B cell (primary cell): ENCODE measurements at regions not wholly inside any gene's neighbourhood (a gene's known extent, or its start where the extent isn't known, plus 50 kb on each side); places are given as distances from the start of the nearest gene placed in this dataset.

Experiments used
- ATAC-seq: fragments of 200-7000 bp; cut with Tn5 transposase; one replicate; pipeline ENCODE4 v1.10.0; 2021; ENCODE audit warnings: low read depth, mild to moderate bottlenecking, moderate number of reproducible peaks, moderate library complexity
- CTCF ChIA-PET: fragments of 350-600 bp; sonication (Branson Sonifier 250); formaldehyde crosslinking; loops from one replicate; lab custom pipeline; 2021; ENCODE audit warnings: antibody characterized with exemption, inconsistent platforms; lab: Charles Lee
- POLR2A ChIA-PET: fragments of 350-600 bp; sonication (Branson Sonifier 250); formaldehyde crosslinking; loops from one replicate; lab custom pipeline; 2021; ENCODE audit warnings: antibody characterized with exemption; lab: Charles Lee
- DNase-seq: peaks from one replicate; pipeline ENCODE4 v3.0.0; 2013
- H2AFZ ChIP-seq: 2 replicates; pipeline ENCODE4 v1.6.1; 2012; ENCODE audit warnings: mild to moderate bottlenecking, low read depth, low read length; ENCODE audit not compliant: insufficient read depth, poor library complexity, severe bottlenecking
- H3K27ac ChIP-seq, 2 donors: 1 replicate in 1 of 2; 2 replicates in 1 of 2; pipeline ENCODE4 v1.5.1; 2012 to 2013; ENCODE audit warnings: low read length in 2 of 2, mild to moderate bottlenecking in 2 of 2, moderate library complexity in 1 of 2
- H3K27me3 ChIP-seq, 4 experiments: fragments of 200-600 bp in 1 of 4; sonication (generic) in 1 of 4; replicated peaks in 1 of 4; 1 replicate in 2 of 4; 2 replicates in 2 of 4; pipeline versions ENCODE4 v1.6.1 to v1.7.0; 2013 to 2016; ENCODE audit warnings: low read length in 3 of 4, mild to moderate bottlenecking in 2 of 4, mixed read lengths in 1 of 4, moderate library complexity in 1 of 4; ENCODE audit not compliant: insufficient read depth in 4 of 4, control insufficient read depth in 3 of 4; ENCODE audit errors: control extremely low read depth in 1 of 4
- H3K36me3 ChIP-seq, 2 experiments: replicated peaks in 1 of 2; 1 replicate in 1 of 2; 2 replicates in 1 of 2; pipeline versions ENCODE4 v1.6.1 to v1.7.1; 2013; ENCODE audit warnings: low read length in 1 of 2; ENCODE audit not compliant: insufficient read depth in 2 of 2, control insufficient read depth in 1 of 2; ENCODE audit errors: control extremely low read depth in 1 of 2, extremely low read depth in 1 of 2
- H3K4me1 ChIP-seq, 2 donors: fragments of 200-600 bp in 1 of 2; sonication (generic) in 1 of 2; 1 replicate in 1 of 2; 2 replicates in 1 of 2; pipeline versions ENCODE4 v1.5.1 to v1.6.1; 2013 to 2017; ENCODE audit warnings: low read length in 2 of 2; ENCODE audit not compliant: control insufficient read depth in 2 of 2, insufficient read depth in 2 of 2
- H3K4me2 ChIP-seq: replicated peaks from 2 replicates; pipeline ENCODE3; 2012; ENCODE audit warnings: mild to moderate bottlenecking, low read depth, low read length; ENCODE audit not compliant: poor library complexity, severe bottlenecking
- H3K4me3 ChIP-seq, 5 experiments: fragments of 200-600 bp in 1 of 5; sonication (generic) in 1 of 5; 1 replicate in 3 of 5; 2 replicates in 2 of 5; pipeline versions ENCODE4 v1.5.1 to v1.7.0; 2011 to 2016; ENCODE audit warnings: low read length in 4 of 5, mild to moderate bottlenecking in 4 of 5, low read depth in 2 of 5, control low read depth in 1 of 5, moderate library complexity in 1 of 5; ENCODE audit not compliant: insufficient read depth in 1 of 5; ENCODE audit errors: control extremely low read depth in 1 of 5, extremely low read depth in 1 of 5
- H3K79me2 ChIP-seq: fragments of 200-600 bp; sonication (generic); one replicate; pipeline ENCODE4 v1.6.0; 2016; ENCODE audit warnings: low read length; ENCODE audit not compliant: control insufficient read depth, insufficient read depth
- H3K9ac ChIP-seq: fragments of 200-600 bp; sonication (generic); 2 replicates; pipeline ENCODE4 v1.6.1; 2017; ENCODE audit warnings: mild to moderate bottlenecking, low read length, moderate library complexity
- H3K9me3 ChIP-seq, 3 donors: one replicate each; pipeline versions ENCODE4 v1.6.1 to v1.7.1; 2013; ENCODE audit warnings: low read length in 2 of 3; ENCODE audit not compliant: control insufficient read depth in 2 of 3, insufficient read depth in 1 of 3; ENCODE audit errors: control extremely low read depth in 1 of 3
- H4K20me1 ChIP-seq: 2 replicates; pipeline ENCODE4 v1.6.0; 2012; ENCODE audit warnings: mild to moderate bottlenecking, low read length; ENCODE audit not compliant: insufficient read depth, control insufficient read depth, poor library complexity, severe bottlenecking
- H3K27ac Mint-ChIP-seq: one replicate; pipeline ENCODE4 v1.8.0; 2021; ENCODE audit warnings: mixed read lengths
- H3K27me3 Mint-ChIP-seq: one replicate; pipeline ENCODE4 v1.8.0; 2021; ENCODE audit warnings: mixed read lengths
- H3K4me1 Mint-ChIP-seq: one replicate; pipeline ENCODE4 v1.8.0; 2021; ENCODE audit warnings: mixed read lengths
- H3K4me3 Mint-ChIP-seq: one replicate; pipeline ENCODE4 v1.8.0; 2021; ENCODE audit warnings: mixed read lengths
- H3K9me3 Mint-ChIP-seq: one replicate; pipeline ENCODE4 v1.8.0; 2022; ENCODE audit warnings: mixed read lengths; ENCODE audit not compliant: insufficient read depth
- EZH2 ChIP-seq: IDR thresholded peaks from 2 replicates; pipeline ENCODE4 v1.6.1; 2012; ENCODE audit warnings: borderline replicate concordance, low read depth, mild to moderate bottlenecking, moderate library complexity, low read length; ENCODE audit not compliant: insufficient read depth, poor library complexity, severe bottlenecking
- WGBS: methylation state at CpG from one replicate; pipeline ENCODE4 v1.1.5; 2013; ENCODE audit warnings: missing lambda C conversion rate; ENCODE audit not compliant: insufficient coverage; 5-methylcytosine and 5-hydroxymethylcytosine counted together
- intact Hi-C: fragments of 100-400 bp; cut with micrococcal nuclease; formaldehyde crosslinking; loops from one replicate; pipeline ENCODE4 v1.10.0; 2022
- TF ChIP-seq, protein P1 (sequence below): fragments of 200-600 bp; IDR thresholded peaks from one replicate; pipeline ENCODE4 v1.8.0; 2022; ENCODE audit warnings: antibody characterized with exemption, mild to moderate bottlenecking

DNA sequence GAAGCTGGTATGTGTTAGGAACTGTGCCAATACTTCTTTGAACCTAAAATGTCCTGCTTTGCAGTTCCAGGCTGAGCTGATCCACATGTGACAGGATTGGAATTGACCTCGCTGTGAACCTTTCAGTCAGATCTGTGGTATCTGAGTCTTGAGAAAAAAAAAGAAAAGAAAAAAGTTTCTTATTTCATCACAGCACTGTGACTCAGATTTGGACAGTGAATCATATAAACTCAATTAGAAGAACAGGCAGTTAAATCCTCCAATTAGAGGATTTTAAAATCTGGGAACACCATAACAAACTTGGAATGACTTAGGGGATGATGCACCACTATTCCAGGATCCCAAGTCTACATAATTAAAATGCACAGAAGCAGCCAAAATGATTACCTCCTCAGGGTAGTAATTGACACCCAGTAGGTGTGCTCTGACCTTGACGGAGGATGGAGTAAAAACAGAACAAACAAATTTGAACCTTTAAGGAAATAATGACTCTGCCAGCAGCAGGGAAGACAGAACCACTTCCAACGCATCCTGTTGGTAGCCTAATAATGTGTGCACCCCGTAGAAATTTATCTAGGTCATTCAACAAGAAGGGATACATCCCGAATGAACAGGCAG, 57.8 kb upstream of the RAI14 start:
- H3K4me3 ChIP-seq = no peak overlapping the region
- no peak overlapping the region for H2AFZ ChIP-seq
- H3K4me1 ChIP-seq = no peaks in the 10 kb centered on the region
- H3K27ac Mint-ChIP-seq = no peak overlapping the region
- H3K9ac ChIP-seq = no peak overlapping the region
- DNase-seq = no peak
- ChIA-PET POLR2A (no interaction called here), CTCF (no interaction called here)
- no peaks in the 10 kb centered on the region for H4K20me1 ChIP-seq
- no peak overlapping the region for H3K4me3 Mint-ChIP-seq
- H3K27ac ChIP-seq = no peak overlapping the region
- ATAC-seq = no peak
- no peaks in the 10 kb centered on the region for H3K27me3 ChIP-seq
- no peaks in the 10 kb centered on the region for H3K36me3 ChIP-seq
- TF ChIP-seq EZH2 = no peak
- TF ChIP-seq, protein P1, sequence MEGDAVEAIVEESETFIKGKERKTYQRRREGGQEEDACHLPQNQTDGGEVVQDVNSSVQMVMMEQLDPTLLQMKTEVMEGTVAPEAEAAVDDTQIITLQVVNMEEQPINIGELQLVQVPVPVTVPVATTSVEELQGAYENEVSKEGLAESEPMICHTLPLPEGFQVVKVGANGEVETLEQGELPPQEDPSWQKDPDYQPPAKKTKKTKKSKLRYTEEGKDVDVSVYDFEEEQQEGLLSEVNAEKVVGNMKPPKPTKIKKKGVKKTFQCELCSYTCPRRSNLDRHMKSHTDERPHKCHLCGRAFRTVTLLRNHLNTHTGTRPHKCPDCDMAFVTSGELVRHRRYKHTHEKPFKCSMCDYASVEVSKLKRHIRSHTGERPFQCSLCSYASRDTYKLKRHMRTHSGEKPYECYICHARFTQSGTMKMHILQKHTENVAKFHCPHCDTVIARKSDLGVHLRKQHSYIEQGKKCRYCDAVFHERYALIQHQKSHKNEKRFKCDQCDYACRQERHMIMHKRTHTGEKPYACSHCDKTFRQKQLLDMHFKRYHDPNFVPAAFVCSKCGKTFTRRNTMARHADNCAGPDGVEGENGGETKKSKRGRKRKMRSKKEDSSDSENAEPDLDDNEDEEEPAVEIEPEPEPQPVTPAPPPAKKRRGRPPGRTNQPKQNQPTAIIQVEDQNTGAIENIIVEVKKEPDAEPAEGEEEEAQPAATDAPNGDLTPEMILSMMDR = no peak
- intact Hi-C loops = no loop called here
- no peaks in the 10 kb centered on the region for H3K79me2 ChIP-seq
- no peaks in the 10 kb centered on the region for H3K4me1 Mint-ChIP-seq
- no peaks in the 10 kb centered on the region for H3K27me3 Mint-ChIP-seq
- H3K9me3 ChIP-seq = no peaks in the 10 kb centered on the region
- no peaks in the 10 kb centered on the region for H3K9me3 Mint-ChIP-seq
- H3K4me2 ChIP-seq = no peak overlapping the region
- 92% methylated on average over 2 of the region's 5 CpGs for WGBS

DNA sequence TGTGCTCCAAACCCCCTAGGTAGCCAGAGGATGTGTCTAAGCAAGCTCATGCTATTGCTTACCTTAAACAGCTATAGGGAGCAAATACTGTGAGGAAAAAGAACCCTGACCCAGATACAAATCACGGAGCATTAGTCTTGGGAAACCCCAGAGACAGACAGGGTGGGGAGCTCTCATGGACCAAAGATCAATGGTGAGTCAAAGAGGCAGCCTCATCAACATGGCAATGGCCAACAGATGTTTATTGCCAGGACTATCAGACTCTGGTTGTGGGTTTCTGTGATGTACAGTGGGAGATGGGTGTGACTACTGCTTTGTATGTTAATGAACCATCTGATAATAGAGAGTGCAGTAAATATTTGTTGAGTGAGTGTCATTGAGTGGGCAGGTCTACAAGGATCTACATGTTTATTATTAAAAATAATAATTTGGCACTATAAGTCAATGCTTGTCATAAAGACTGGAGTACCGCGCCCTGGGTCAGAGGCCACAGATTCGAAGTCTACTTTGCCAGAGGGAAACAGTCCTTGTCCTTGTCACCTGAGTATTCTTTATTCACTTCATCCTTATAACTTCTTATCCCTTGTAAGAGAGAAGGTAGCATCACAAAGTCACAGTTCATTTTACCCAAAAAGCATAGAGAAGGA, 56.5 kb upstream of the RAI14 start:
- ATAC-seq (no peak), DNase-seq (no peak)
- TF ChIP-seq EZH2 = no peak
- TF ChIP-seq, protein P1 = no peak
- no peaks in the 10 kb centered on the region for H3K9me3 ChIP-seq
- Mint-ChIP-seq H3K27me3 (no peaks in the 10 kb centered on the region), H3K4me1 (peaks cover 9% of the 10 kb centered on the region), H3K4me3 (no peak overlapping the region), H3K27ac (no peak overlapping the region), H3K9me3 (no peaks in the 10 kb centered on the region)
- no peaks in the 10 kb centered on the region for H3K36me3 ChIP-seq
- intact Hi-C loops = no loop called here
- no peak overlapping the region for H3K27ac ChIP-seq
- no peaks in the 10 kb centered on the region for H3K4me1 ChIP-seq
- no peak overlapping the region for H3K9ac ChIP-seq
- H2AFZ ChIP-seq = no peak overlapping the region
- no peaks in the 10 kb centered on the region for H3K79me2 ChIP-seq
- ChIA-PET POLR2A (no interaction called here), CTCF (no interaction called here)
- H3K4me3 ChIP-seq = no peak overlapping the region
- H4K20me1 ChIP-seq = no peaks in the 10 kb centered on the region
- no peak overlapping the region for H3K4me2 ChIP-seq
- H3K27me3 ChIP-seq = no peaks in the 10 kb centered on the region
- WGBS = 100% methylated on average over 1 of the region's 4 CpGs
